ENCODE measurements at regions not wholly inside any gene's neighbourhood (a gene's known extent, or its start where the extent isn't known, plus 50 kb on each side); places are given as distances from the start of the nearest gene placed in this dataset.

DNA sequence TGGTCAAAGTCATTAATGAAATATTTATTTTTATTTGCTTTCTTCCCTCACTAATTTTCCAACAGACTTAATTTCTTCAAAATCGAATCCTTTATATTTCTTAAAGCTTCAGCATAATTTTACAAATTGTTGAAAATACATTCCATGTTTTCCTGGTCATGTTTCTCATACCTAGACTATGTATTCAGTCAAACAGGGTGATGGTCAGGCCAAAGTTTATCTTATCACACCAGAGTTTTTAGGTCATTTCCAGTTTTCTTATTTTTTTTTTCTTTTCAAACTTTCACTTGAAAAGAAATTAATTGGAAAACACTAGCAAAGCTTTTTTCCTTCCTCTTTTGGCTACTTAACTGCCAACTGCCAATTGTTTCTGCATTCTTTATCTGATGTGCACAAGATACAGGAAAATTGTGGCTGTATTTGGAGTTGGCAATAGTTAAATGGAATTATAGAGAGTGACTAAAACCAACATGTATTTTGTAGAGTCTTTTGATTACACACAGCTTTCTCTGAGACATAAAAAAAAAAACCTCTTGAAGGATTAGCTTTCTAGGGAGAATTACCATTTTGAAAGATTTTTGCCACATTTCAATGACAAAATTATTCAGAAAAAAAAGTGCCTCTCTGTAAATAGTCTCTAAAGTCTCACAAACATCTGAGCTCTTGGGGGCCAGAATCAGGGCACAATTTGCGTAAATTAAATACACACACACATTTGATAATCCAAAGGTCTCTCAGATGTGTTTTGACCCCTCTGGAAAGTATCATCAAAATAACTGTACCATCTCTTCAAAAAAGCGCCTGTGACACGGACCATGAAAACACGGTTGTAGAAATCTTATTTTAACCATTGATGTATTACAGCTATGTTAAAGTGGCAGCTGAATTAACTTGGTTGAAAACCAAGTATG lies 603.2 kb upstream of the KCNMB2 start:
- no peak overlapping the region for H3K4me3 ChIP-seq
- no peak for DNase-seq (ENCODE audit: extremely low spot score)
- no peaks in the 10 kb centered on the region for H3K36me3 ChIP-seq
- no peak overlapping the region for H3K27ac ChIP-seq (replicated peaks in 1 of 4)
- no peaks in the 10 kb centered on the region for H3K9me3 ChIP-seq
- H3K27me3 ChIP-seq, result no peaks in the 10 kb centered on the region
- intact Hi-C loops (cut with DNase I), result no loop called here
- H3K4me1 ChIP-seq, result peaks cover 23 to 32% (median 27%) of the 10 kb centered on the region in 4 donors
- TF ChIP-seq POLR2AphosphoS5 (IDR thresholded peaks at IDR 0.05), result no peak
- TF ChIP-seq EP300 (IDR thresholded peaks at IDR 0.05), result no peak
- TF ChIP-seq, protein P1, sequence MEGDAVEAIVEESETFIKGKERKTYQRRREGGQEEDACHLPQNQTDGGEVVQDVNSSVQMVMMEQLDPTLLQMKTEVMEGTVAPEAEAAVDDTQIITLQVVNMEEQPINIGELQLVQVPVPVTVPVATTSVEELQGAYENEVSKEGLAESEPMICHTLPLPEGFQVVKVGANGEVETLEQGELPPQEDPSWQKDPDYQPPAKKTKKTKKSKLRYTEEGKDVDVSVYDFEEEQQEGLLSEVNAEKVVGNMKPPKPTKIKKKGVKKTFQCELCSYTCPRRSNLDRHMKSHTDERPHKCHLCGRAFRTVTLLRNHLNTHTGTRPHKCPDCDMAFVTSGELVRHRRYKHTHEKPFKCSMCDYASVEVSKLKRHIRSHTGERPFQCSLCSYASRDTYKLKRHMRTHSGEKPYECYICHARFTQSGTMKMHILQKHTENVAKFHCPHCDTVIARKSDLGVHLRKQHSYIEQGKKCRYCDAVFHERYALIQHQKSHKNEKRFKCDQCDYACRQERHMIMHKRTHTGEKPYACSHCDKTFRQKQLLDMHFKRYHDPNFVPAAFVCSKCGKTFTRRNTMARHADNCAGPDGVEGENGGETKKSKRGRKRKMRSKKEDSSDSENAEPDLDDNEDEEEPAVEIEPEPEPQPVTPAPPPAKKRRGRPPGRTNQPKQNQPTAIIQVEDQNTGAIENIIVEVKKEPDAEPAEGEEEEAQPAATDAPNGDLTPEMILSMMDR (IDR thresholded peaks at IDR 0.05), result no peak
- TF ChIP-seq POLR2A (IDR thresholded peaks at IDR 0.05; ENCODE audit: low read depth), result no peak
- 79% methylated on average over 5 of the region's 5 CpGs for WGBS

DNA sequence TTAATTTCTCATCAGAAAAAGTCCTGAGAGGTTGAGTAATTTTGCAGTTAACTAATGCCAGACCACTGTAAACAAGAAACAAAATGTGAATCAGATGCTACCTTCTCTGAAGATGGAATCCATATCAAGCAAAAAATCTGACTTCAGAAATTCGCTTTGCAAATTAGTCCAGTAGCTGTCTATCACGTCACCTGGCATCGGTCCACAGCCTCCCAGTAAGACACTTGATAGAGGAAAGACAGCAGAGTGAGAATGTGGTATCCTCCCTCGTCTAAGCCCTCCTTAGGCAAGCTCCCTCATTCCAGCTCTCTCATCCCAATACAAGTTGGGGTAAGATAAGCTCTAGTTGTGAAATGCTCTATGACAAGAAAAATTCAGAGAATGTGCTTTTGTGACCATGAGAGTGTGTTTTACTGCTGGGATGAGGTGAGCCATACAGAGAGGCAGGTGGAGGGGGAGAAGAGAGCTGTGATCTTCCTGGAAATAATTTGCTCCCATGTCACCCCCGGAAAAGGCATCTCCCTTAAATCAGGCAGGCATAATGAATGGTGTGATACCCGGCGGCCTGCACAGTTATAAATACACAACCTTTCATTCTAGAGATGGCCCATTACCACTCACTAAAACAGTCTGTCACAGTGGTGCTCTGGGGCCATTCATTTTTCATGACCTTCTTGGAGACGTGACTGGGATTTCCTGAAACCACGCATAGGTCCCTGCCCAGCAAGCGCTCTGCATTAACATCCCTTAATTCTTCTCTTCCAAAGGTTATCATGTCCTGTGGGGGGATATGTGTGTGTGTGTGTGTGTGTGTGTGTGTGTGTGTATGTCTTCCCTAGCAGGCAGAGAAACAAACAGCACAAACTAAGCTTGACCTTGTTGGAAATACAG lies 602.0 kb upstream of the KCNMB2 start:
- Histone ChIP-seq H3K4me1 (peaks cover 13 to 23% (median 18%) of the 10 kb centered on the region in 4 donors), H3K9me3 (no peaks in the 10 kb centered on the region), H3K27ac (replicated peaks in 1 of 4) (no peak overlapping the region), H3K4me3 (no peak overlapping the region), H3K27me3 (no peaks in the 10 kb centered on the region), H3K36me3 (no peaks in the 10 kb centered on the region)
- DNase-seq (ENCODE audit: extremely low spot score), result no peak
- intact Hi-C loops (cut with DNase I), result no loop called here
- 82% methylated on average over 10 of the region's 10 CpGs for WGBS
- TF ChIP-seq, protein P1 (IDR thresholded peaks at IDR 0.05), result no peak
- TF ChIP-seq POLR2AphosphoS5 (IDR thresholded peaks at IDR 0.05), result no peak
- no peak for TF ChIP-seq POLR2A (IDR thresholded peaks at IDR 0.05; ENCODE audit: low read depth)
- no peak for TF ChIP-seq EP300 (IDR thresholded peaks at IDR 0.05)

DNA sequence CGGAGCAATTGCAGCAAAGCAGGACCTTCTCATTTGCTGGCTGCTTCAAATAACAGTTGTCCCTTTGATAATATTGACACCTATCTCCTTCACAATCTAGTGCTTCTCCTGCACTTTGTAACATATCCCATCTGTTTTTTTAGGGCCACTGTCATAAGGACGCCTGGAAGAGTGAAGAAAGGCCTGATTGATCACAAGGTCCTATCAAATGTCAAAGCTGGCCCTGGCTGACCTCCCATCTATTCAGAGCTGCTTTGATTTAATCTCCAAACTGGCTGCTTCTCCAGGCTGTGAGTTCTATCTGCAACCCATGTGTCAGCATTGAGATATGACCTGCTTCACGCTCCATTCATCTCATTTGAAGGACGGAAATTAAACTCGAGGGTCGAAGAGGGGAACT lies 601.2 kb upstream of the KCNMB2 start:
- intact Hi-C loops (cut with DNase I), result no loop called here
- no peak overlapping the region for H3K4me3 ChIP-seq
- TF ChIP-seq, protein P1 (IDR thresholded peaks at IDR 0.05), result no peak
- no peak for TF ChIP-seq EP300 (IDR thresholded peaks at IDR 0.05)
- TF ChIP-seq POLR2AphosphoS5 (IDR thresholded peaks at IDR 0.05), result no peak
- no peak for TF ChIP-seq POLR2A (IDR thresholded peaks at IDR 0.05; ENCODE audit: low read depth)
- no peaks in the 10 kb centered on the region for H3K9me3 ChIP-seq
- DNase-seq (ENCODE audit: extremely low spot score), result no peak
- no peaks in the 10 kb centered on the region for H3K36me3 ChIP-seq
- peaks cover 13 to 23% (median 18%) of the 10 kb centered on the region in 4 donors for H3K4me1 ChIP-seq
- H3K27me3 ChIP-seq, result no peaks in the 10 kb centered on the region
- no peak overlapping the region for H3K27ac ChIP-seq (replicated peaks in 1 of 4)
- 78% methylated on average over 6 of the region's 6 CpGs for WGBS

DNA sequence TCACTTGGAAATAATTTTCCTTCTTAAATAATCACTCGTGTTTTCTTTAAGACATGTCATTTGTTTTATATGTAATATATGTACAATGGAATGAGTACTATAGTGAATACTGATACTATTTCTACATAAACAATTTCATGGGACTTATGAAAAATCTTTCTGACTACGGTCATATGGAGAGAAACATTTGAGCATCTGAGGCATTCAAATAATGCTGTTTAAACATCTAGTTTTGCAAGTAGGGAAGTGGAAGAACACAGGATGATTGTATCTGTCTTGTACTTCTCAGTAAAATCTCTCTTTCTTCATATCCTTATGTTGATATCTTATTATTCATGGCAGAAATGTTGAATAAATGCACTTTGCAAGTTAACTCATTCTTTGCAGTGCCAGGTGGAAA lies 599.5 kb upstream of the KCNMB2 start:
- Histone ChIP-seq H3K36me3 (no peaks in the 10 kb centered on the region), H3K4me3 (no peak overlapping the region), H3K4me1 (peaks cover 13 to 21% (median 18%) of the 10 kb centered on the region in 4 donors), H3K9me3 (no peaks in the 10 kb centered on the region), H3K27me3 (no peaks in the 10 kb centered on the region), H3K27ac (replicated peaks in 1 of 4) (no peak overlapping the region)
- TF ChIP-seq, protein P1 (IDR thresholded peaks at IDR 0.05), result no peak
- TF ChIP-seq EP300 (IDR thresholded peaks at IDR 0.05), result no peak
- TF ChIP-seq POLR2A (IDR thresholded peaks at IDR 0.05; ENCODE audit: low read depth), result no peak
- TF ChIP-seq POLR2AphosphoS5 (IDR thresholded peaks at IDR 0.05), result no peak
- WGBS, result 92% methylated on average over 2 of the region's 2 CpGs
- intact Hi-C loops (cut with DNase I), result no loop called here
- no peak for DNase-seq (ENCODE audit: extremely low spot score)
